ENCODE measurements at regions not wholly inside any gene's neighbourhood (a gene's known extent, or its start where the extent isn't known, plus 50 kb on each side); places are given as distances from the start of the nearest gene placed in this dataset.
A peak's percentile ranks its signal among the peaks of the same experiment; 100 is the strongest.
"Not testable (repeated sequence)": the region's sequence is repeated elsewhere in the genome, so short reads cannot be mapped to it uniquely, and the experiment has no call there.

DNA sequence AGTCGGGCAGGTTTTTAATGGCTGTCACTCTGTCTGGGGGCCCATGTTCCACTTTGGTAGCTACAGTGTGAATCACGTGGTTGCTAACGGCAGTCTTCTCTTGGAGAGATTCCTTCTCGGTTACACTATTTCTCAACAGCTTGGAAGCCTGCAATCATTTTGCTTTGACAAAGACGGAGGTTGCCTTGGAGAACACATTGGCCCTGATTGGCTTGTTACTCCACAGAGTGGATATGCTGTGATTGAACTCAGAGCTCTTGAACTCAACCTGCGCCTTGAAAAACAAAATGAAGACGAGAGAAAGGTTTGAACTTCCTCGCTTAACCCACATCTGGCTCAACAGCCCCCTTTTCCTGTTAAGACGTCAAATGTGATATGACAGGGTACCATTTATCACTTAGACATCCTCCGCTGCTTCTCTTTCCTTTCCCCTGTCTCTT, 218.9 kb downstream of the MAF start:
- FAIRE-seq (no peak), DNase-seq (ENCODE audit: low spot score in 2 of 2) (peak in 1 of 2 donors; percentile 26)

DNA sequence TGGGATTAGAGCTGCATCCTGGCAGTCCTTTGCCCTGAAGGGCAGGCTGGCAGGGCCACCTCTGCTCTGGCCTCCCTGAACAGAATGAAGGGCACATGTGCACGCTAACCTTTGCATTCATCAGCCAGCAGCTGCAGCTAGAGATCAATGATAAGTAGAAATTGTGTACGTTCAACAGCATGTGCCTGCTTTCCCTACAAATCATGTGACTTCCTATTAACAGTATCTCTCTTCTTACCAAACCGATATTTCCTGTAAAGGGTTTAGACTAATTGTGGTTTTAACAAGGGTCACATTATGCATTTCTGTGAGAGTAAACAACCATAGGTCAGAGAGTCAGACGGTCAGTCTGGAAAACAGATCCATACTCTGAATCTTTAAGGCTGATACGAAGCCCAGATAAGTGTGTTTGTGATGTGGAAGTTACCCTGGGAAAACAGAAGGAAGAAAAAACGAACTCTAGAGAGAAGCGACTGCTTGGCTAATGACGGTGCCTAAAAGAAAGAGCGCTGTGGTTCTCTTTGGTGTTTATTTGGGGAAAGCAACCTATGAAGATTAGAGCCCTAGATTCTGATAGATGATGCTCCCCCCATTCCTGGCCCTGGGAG, 219.4 kb downstream of the MAF start:
- no peak for DNase-seq (ENCODE audit: low spot score in 2 of 2)
- FAIRE-seq, result no peak

GRCh38 chr16:79379095-79379494, 221.4 kb downstream of the MAF start:
- FAIRE-seq, result no peak
- no peak for DNase-seq (ENCODE audit: low spot score in 2 of 2)

DNA sequence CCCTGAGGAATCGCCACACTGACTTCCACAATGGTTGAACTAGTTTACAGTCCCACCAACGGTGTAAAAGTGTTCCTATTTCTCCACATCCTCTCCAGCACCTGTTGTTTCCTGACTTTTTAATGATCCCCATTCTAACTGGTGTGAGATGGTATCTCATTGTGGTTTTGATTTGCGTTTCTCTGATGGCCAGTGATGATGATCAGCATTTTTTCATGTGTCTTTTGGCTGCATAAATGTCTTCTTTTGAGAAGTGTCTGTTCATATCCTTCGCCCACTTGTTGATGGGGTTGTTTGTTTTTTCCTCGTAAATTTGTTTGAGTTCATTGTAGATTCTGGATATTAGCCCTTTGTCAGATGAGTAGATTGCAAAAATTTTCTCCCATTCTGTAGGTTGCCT, 223.5 kb downstream of the MAF start:
- DNase-seq (ENCODE audit: low spot score in 2 of 2); FAIRE-seq: not testable (repeated sequence)

DNA sequence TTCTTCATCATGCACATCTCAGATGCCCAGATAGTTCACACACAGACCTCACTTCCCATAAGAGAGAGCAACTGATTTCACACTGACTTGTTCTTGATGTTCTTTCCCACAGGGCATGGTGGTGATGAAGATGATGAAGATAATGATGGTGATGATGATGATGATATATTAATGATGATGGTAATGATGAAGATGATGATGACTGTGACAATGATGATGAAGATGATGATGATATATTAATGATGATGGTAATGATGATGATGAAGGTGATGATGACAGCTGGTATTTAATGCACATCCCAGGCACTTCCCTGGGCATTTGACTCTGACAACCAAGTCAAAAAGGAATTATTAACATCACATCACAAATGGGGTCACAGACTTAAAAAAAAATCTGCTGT, 225.2 kb downstream of the MAF start:
- FAIRE-seq, result no peak

DNA sequence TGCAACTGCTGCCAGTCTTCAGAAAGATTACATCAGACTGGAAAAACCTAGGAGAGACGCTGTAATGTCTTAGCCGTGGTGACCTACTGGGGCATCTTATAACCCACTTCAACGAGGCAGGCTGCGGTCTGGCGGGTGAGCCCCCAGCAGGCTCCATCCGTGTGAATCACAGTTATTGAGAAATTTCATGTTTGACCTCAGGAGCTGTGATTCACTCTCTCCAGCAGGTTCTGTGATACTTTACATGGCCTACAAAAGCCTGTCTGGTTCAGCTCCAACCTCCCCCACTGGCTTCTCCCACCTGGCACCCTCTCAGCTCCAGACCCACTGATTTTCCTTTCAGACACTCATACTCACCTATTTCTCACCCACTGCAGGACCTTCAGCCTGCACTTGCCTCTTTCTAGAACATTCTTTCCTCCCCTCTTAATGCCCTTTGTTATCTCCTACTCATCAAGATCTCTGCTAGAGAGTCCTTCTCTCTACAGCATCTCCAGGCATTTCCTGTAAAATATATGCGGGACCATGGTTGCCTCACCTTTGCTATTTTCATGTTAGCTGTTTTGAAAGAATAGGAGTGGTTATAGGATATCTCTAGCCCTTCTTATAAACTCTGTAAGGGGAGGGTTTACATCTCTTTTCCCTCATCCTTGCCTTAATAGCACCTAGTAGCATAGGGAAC, 227.9 kb downstream of the MAF start:
- FAIRE-seq, result no peak
- no peak for DNase-seq (ENCODE audit: low spot score in 2 of 2)

More for the DNA sequence above, 225.2 kb downstream of the MAF start:
- DNase-seq (ENCODE audit: low spot score in 2 of 2), result no peak

- FAIRE-seq, result no peak
- no peak for DNase-seq (ENCODE audit: low spot score in 2 of 2)
Measured at GRCh38 chr16:79370736-79371135, 229.8 kb downstream of the MAF start.

DNA sequence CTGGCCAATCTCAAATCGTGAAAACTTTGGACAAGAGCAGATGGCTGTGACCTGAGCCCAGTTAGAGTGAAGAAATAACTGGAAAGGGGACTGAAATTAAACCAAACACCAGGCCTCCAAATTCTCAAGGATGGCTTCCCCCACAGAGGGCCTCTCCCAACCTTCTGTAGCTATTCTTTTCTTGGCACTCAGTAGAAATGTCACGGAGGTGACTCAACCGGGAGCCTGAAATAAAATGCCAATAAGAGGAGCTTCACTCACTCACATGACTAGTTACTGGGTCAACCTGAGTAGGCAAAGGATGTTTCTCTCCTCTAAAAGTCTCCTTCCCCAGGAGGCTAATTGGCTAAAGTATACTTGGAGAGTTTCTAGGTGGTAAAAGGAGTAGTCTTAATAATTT, 230.7 kb downstream of the MAF start:
- FAIRE-seq, result no peak
- DNase-seq (ENCODE audit: low spot score in 2 of 2), result no peak

DNA sequence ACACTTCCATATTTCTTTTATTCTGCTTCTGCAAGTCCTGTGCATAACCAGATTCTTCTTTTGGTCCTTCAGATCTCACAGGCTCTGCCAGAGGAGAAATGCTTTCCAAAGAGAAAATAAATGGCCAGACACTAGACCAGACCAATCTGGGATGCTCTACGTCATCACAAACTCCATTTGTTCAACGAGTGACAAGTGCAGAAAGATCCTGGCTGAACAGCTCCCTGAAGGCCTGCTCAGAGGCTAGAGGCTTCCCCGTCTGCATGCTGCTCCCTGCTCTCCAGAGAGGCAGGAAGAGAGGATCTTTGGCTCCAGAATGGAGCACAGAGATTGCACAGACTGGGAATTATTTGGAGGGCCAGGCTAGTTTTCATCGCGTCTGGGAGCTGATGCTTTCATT, 232.7 kb downstream of the MAF start:
- FAIRE-seq, result no peak
- DNase-seq (ENCODE audit: low spot score in 2 of 2), result no peak

- FAIRE-seq (no peak), DNase-seq (ENCODE audit: low spot score in 2 of 2) (no peak)
Measured at GRCh38 chr16:79366635-79367034, 233.9 kb downstream of the MAF start.

DNA sequence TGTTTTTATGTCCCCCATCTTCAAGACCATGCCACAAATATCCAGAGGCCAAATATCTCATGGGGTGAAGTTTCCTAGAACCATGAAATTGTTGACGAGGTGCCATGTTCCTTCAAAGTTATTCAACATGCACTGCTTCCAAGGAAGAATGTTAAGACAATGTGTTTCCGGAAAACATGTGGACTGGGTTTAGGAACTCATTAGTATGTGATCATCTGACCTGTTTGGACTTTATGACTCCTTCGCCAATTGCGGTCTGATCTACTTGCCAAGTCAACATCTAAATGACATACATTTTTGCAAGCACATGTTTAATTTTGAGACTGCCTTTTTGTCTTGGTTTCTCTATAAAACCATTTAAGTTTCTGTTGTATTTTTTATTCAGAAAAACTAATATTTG, 234.8 kb downstream of the MAF start:
- no peak for FAIRE-seq
- DNase-seq (ENCODE audit: low spot score in 2 of 2), result no peak

DNA sequence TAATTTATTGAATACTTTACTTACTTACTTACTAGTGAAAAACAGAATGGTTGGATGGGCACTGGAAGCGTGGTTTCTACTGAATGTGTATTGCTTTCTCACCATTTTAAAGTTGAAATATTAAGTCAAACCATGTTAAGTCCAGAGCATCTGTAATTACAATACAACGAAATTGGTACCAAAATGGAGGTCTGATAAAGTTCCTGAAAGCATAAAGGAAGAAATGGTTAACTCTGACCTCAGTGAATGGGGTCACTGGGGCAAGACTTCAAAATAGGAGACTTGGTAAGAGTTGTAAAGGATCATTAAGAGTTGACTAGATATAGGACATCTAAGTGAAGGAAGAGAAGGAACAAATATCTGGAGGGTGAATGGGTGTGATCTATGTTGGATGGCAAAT, 237.1 kb downstream of the MAF start:
- FAIRE-seq, result no peak
- DNase-seq (ENCODE audit: low spot score in 2 of 2), result no peak

GRCh38 chr16:79363035-79363434, 237.5 kb downstream of the MAF start:
- FAIRE-seq, result no peak
- no peak for DNase-seq (ENCODE audit: low spot score in 2 of 2)

- FAIRE-seq (no peak), DNase-seq (ENCODE audit: low spot score in 2 of 2) (no peak)
Measured at GRCh38 chr16:79362300-79362970, 238.1 kb downstream of the MAF start.

DNA sequence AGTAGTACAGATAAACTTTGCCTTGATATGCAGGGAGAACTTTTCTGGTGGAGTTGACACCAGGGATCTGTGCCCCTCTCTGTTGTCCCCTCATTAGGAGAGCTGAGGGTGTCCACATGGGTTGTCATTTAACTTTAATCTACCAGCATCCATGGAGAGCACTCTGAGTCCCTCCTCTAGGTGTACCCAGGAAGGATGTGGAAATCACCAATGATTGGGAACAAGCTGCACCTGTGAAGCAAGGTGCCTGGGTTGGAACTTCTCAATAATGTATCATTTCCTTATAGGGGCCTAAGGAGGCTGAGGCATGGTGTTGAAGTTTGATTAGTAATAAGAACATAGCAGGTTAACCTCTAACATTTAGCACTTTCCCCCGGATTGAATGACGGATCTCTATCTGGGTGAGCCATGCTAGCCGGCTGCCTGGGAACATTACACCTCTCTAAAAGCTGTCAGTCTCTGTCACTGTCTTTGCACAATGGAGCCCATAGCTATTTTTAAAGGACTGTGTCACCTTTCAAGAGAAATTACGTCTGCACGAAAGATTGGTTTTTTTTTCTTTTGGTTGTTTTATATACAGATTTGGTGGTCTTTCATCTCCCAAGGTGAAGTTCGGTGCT, 239.3 kb downstream of the MAF start:
- FAIRE-seq (no peak), DNase-seq (ENCODE audit: low spot score in 2 of 2) (no peak)

GRCh38 chr16:79360267-79360666, 240.3 kb downstream of the MAF start:
- FAIRE-seq (no peak), DNase-seq (ENCODE audit: low spot score in 2 of 2) (no peak)

- FAIRE-seq, result no peak
Measured at GRCh38 chr16:79359082-79359481, 241.5 kb downstream of the MAF start.

DNA sequence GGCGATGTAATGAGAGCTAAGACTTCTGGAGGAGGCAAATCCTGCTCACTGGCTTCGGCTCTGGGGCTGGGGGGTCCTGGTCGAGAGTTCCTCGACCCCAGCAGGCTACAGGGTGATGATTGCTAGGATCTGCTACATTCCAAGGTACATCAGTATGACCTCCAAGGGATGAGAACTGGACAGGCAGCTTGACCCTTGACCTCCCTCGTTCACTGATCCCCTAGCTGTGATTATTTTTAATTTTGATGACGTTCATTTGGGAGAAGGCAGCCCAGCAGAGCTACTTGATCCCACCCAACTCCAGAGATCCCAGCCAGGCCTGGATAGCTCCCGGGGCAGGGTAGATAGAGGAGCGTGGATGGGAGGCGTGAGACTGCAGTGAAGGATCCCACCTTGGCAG, 242.3 kb downstream of the MAF start:
- no peak for DNase-seq (ENCODE audit: low spot score in 2 of 2)
- no peak for FAIRE-seq

More at GRCh38 chr16:79359082-79359481, 241.5 kb downstream of the MAF start:
- DNase-seq (ENCODE audit: low spot score in 2 of 2), result no peak

DNA sequence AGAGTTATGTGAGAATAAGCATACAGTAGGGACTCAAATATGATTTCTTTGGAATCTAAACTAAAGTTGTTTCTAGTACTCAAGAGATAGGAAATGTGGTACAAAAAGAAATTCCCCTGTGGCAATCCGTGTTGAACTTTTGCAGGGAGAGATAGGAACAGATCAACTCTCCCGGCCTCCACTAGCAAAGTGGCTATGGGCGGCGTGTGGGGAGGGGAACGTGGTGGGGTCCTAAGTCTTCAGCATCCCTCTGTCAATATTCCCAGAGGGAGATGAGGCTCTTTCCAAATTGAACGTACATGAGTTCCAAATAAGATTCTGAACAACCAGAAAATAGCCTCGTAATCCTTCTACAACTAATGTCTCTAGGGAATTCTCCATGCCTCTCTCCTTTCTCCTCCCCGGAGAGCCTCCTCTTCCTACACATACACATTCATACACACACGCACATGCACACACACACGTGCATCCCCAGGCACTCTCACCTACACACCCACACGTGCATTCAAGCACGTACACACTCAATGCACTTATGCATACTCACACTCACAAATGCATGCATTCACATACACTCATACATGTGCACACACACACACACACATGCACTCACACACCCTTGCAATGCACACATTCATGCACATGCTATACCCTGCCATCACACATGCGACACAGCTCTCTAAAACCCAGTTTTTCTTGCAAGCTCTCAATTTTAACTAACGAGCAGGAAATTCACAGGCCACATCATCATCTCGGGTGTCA, 244.8 kb downstream of the MAF start:
- FAIRE-seq, result no peak
- no peak for DNase-seq (ENCODE audit: low spot score in 2 of 2)

DNA sequence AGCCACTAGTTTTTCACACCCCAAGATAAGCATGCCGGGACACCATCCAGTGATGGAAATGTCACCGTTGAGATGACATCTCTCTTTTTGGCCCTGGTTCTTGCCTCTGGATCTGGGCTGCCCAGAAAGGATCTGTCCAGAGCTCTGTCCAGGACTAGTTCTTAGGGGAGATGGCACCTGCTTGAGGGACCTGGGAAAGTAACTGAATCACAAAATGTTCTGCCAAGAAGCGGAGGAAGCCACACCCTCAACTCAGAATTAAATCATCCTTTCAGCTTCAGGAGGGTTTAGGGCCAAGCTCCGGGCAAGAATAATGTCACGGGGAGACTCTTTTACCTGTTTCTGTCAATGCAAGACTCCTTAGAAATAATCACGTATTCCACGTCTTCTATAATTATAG, 248.6 kb downstream of the MAF start:
- no peak for FAIRE-seq
- no peak for DNase-seq (ENCODE audit: low spot score in 2 of 2)

- no peak for FAIRE-seq
- no peak for DNase-seq (ENCODE audit: low spot score in 2 of 2)
Measured at GRCh38 chr16:79349803-79350202, 250.7 kb downstream of the MAF start.
